ENCODE measurements at regions not wholly inside any gene's neighbourhood (a gene's known extent, or its start where the extent isn't known, plus 50 kb on each side); places are given as distances from the start of the nearest gene placed in this dataset.
"Not testable (repeated sequence)": the region's sequence is repeated elsewhere in the genome, so short reads cannot be mapped to it uniquely, and the experiment has no call there.

GRCh38 chr2:71959494-71959893 lies 188.2 kb downstream of the CYP26B1 start:
- H3K9me3 Mint-ChIP-seq (ENCODE audit: low read depth): peaks cover 39% of the 10 kb centered on the region
- H3K27ac Mint-ChIP-seq (ENCODE audit: unreplicated experiment): no peak overlapping the region
- peaks cover 16% of the 10 kb centered on the region for H3K36me3 Mint-ChIP-seq (ENCODE audit: low read depth)
- no peak overlapping the region for H3K4me3 Mint-ChIP-seq (ENCODE audit: unreplicated experiment)
- peaks cover 2% of the 10 kb centered on the region for H3K27me3 Mint-ChIP-seq (ENCODE audit: low read depth)
- TF ChIP-seq CTCF (IDR thresholded peaks at IDR 0.05): no peak
- H3K4me1 Mint-ChIP-seq (ENCODE audit: low read depth): no peaks in the 10 kb centered on the region
- no peak for DNase-seq (ENCODE audit: low spot score)

- not testable (repeated sequence) for H3K27ac Mint-ChIP-seq (ENCODE audit: unreplicated experiment); H3K4me1 Mint-ChIP-seq (ENCODE audit: low read depth); H3K4me3 Mint-ChIP-seq (ENCODE audit: unreplicated experiment); H3K27me3 Mint-ChIP-seq (ENCODE audit: low read depth); DNase-seq (ENCODE audit: low spot score)
- H3K9me3 Mint-ChIP-seq (ENCODE audit: low read depth): peaks cover 42% of the 10 kb centered on the region
- peaks cover 16% of the 10 kb centered on the region for H3K36me3 Mint-ChIP-seq (ENCODE audit: low read depth)
Observed at GRCh38 chr2:71958426-71958825, 189.2 kb downstream of the CYP26B1 start.

- no peak for TF ChIP-seq CTCF (IDR thresholded peaks at IDR 0.05)
- H3K4me3 Mint-ChIP-seq (ENCODE audit: unreplicated experiment): no peak overlapping the region
- H3K4me1 Mint-ChIP-seq (ENCODE audit: low read depth): peaks cover 6% of the 10 kb centered on the region
- H3K27ac Mint-ChIP-seq (ENCODE audit: unreplicated experiment): no peak overlapping the region
- peaks cover 9% of the 10 kb centered on the region for H3K36me3 Mint-ChIP-seq (ENCODE audit: low read depth)
- H3K9me3 Mint-ChIP-seq (ENCODE audit: low read depth): peaks cover 21% of the 10 kb centered on the region
- no peak for DNase-seq (ENCODE audit: low spot score)
- H3K27me3 Mint-ChIP-seq (ENCODE audit: low read depth): peaks cover 6% of the 10 kb centered on the region
Observed at GRCh38 chr2:71952572-71953188, 195.0 kb downstream of the CYP26B1 start.

- Mint-ChIP-seq H3K4me3 (ENCODE audit: unreplicated experiment) (no peak overlapping the region), H3K9me3 (ENCODE audit: low read depth) (peaks cover 14% of the 10 kb centered on the region), H3K36me3 (ENCODE audit: low read depth) (peaks cover 4% of the 10 kb centered on the region), H3K4me1 (ENCODE audit: low read depth) (peaks cover 6% of the 10 kb centered on the region), H3K27ac (ENCODE audit: unreplicated experiment) (no peak overlapping the region), H3K27me3 (ENCODE audit: low read depth) (peaks cover 6% of the 10 kb centered on the region)
- TF ChIP-seq CTCF (IDR thresholded peaks at IDR 0.05): no peak
- DNase-seq (ENCODE audit: low spot score): no peak
Observed at GRCh38 chr2:71951718-71952404, 195.8 kb downstream of the CYP26B1 start.

GRCh38 chr2:71951083-71951468 lies 196.6 kb downstream of the CYP26B1 start:
- Mint-ChIP-seq H3K4me1 (ENCODE audit: low read depth) (peaks cover 6% of the 10 kb centered on the region), H3K27ac (ENCODE audit: unreplicated experiment) (no peak overlapping the region), H3K9me3 (ENCODE audit: low read depth) (peaks cover 7% of the 10 kb centered on the region), H3K27me3 (ENCODE audit: low read depth) (peaks cover 8% of the 10 kb centered on the region), H3K36me3 (ENCODE audit: low read depth) (peaks cover 2% of the 10 kb centered on the region), H3K4me3 (ENCODE audit: unreplicated experiment) (no peak overlapping the region)
- no peak for TF ChIP-seq CTCF (IDR thresholded peaks at IDR 0.05)
- no peak for DNase-seq (ENCODE audit: low spot score)
